ENCODE measurements at regions not wholly inside any gene's neighbourhood (a gene's known extent, or its start where the extent isn't known, plus 50 kb on each side); places are given as distances from the start of the nearest gene placed in this dataset.

DNA sequence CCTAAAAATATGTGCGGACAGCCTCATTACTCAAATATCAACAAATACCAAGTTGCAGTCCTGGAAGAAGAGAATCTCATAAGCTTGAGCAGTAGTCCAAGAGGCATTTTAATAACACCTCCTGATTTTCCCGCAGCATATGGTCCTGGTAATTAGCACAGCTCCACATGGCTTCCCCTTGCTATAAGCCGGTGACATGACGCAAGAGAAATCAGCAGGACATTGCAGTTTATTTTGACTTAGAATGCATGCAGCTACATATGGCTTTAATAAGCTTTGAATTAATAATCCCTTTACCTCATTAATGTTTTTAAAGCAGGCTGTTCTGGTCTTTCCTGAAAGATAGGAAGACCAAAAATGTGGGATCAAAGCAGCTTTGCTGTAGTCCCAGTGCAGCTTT, 137.6 kb downstream of the RAMP3 start:
- TF ChIP-seq EZH2phosphoT487 (IDR thresholded peaks at IDR 0.05) = no peak
- no peak for TF ChIP-seq EZH2 (IDR thresholded peaks at IDR 0.05)

All from neural progenitor cell (in vitro differentiated cells).